SJCRH30 (cell line): ENCODE measurements at regions not wholly inside any gene's neighbourhood (a gene's known extent, or its start where the extent isn't known, plus 50 kb on each side); places are given as distances from the start of the nearest gene placed in this dataset.

Experiments used
- DNase-seq, 2 experiments: peaks; one replicate each; pipeline ENCODE4 v3.0.0-alpha.2; 2015 to 2020
- H3K27ac ChIP-seq: fragments of 250-450 bp; sonication (Bioruptor Pico); 2 replicates; pipeline ENCODE4 v1.5.1; 2020; ENCODE audit warnings: mild to moderate bottlenecking, moderate library complexity
- H3K27me3 ChIP-seq: fragments of 250-450 bp; sonication (Bioruptor Pico); 2 replicates; pipeline ENCODE4 v1.5.1; 2020; ENCODE audit warnings: mild to moderate bottlenecking, moderate library complexity
- H3K36me3 ChIP-seq: fragments of 250-450 bp; sonication (Bioruptor Pico); 2 replicates; pipeline ENCODE4 v1.5.1; 2020; ENCODE audit warnings: mild to moderate bottlenecking, moderate library complexity
- H3K4me1 ChIP-seq: fragments of 250-450 bp; sonication (Bioruptor Pico); 2 replicates; pipeline ENCODE4 v1.5.1; 2020; ENCODE audit warnings: mild to moderate bottlenecking, moderate library complexity
- H3K4me3 ChIP-seq: fragments of 250-450 bp; sonication (Bioruptor Pico); 2 replicates; pipeline ENCODE4 v1.5.1; 2020; ENCODE audit warnings: mild to moderate bottlenecking, moderate library complexity
- H3K9me3 ChIP-seq: fragments of 250-450 bp; sonication (Bioruptor Pico); replicated peaks from 2 replicates; pipeline ENCODE4 v1.5.1; 2020; ENCODE audit warnings: mild to moderate bottlenecking, moderate library complexity

GRCh38 chr2:7471185-7471584, 554.0 kb downstream of the RNF144A start:
- no peaks in the 10 kb centered on the region for H3K9me3 ChIP-seq
- H3K27ac ChIP-seq, result no peak overlapping the region
- H3K4me1 ChIP-seq, result no peaks in the 10 kb centered on the region
- H3K27me3 ChIP-seq, result 0 out of 2 replicates have a peak, but pooled peaks cover 12% of the 10 kb centered on the region
- H3K36me3 ChIP-seq, result no peaks in the 10 kb centered on the region
- H3K4me3 ChIP-seq, result no peak overlapping the region
- DNase-seq, result no peak

- no peaks in the 10 kb centered on the region for H3K36me3 ChIP-seq
- no peak overlapping the region for H3K4me3 ChIP-seq
- no peaks in the 10 kb centered on the region for H3K4me1 ChIP-seq
- no peak overlapping the region for H3K27ac ChIP-seq
- no peaks in the 10 kb centered on the region for H3K9me3 ChIP-seq
- H3K27me3 ChIP-seq, result 0 out of 2 replicates have a peak, but pooled peaks cover 12% of the 10 kb centered on the region
- DNase-seq, result no peak
Observed at GRCh38 chr2:7472465-7472864, 555.3 kb downstream of the RNF144A start.

GRCh38 chr2:7473135-7473771, 556.0 kb downstream of the RNF144A start:
- H3K27me3 ChIP-seq, result 0 out of 2 replicates have a peak, but pooled peaks cover 8% of the 10 kb centered on the region
- no peaks in the 10 kb centered on the region for H3K9me3 ChIP-seq
- no peak for DNase-seq
- no peaks in the 10 kb centered on the region for H3K4me1 ChIP-seq
- H3K36me3 ChIP-seq, result no peaks in the 10 kb centered on the region
- no peak overlapping the region for H3K27ac ChIP-seq
- no peak overlapping the region for H3K4me3 ChIP-seq

GRCh38 chr2:7476371-7476770, 559.2 kb downstream of the RNF144A start:
- Histone ChIP-seq H3K4me3 (no peak overlapping the region), H3K27me3 (0 out of 2 replicates have a peak, but pooled peaks cover 8% of the 10 kb centered on the region), H3K36me3 (no peaks in the 10 kb centered on the region), H3K27ac (no peak overlapping the region), H3K9me3 (no peaks in the 10 kb centered on the region), H3K4me1 (no peaks in the 10 kb centered on the region)
- no peak for DNase-seq

GRCh38 chr2:7479603-7480002, 562.4 kb downstream of the RNF144A start:
- Histone ChIP-seq H3K27me3 (0 out of 2 replicates have a peak, but pooled peaks cover 1% of the 10 kb centered on the region), H3K9me3 (no peaks in the 10 kb centered on the region), H3K27ac (no peak overlapping the region)

GRCh38 chr2:7480431-7480830, 563.2 kb downstream of the RNF144A start:
- no peaks in the 10 kb centered on the region for H3K36me3 ChIP-seq
- H3K27me3 ChIP-seq, result no peaks in the 10 kb centered on the region
- H3K4me1 ChIP-seq, result no peaks in the 10 kb centered on the region
- H3K9me3 ChIP-seq, result no peaks in the 10 kb centered on the region; the same call in 1 of the 2 replicates
- DNase-seq, result no peak
- H3K4me3 ChIP-seq, result no peak overlapping the region
- no peak overlapping the region for H3K27ac ChIP-seq

More at GRCh38 chr2:7479603-7480002, 562.4 kb downstream of the RNF144A start:
- no peaks in the 10 kb centered on the region for H3K4me1 ChIP-seq
- no peak for DNase-seq
- no peaks in the 10 kb centered on the region for H3K36me3 ChIP-seq
- H3K4me3 ChIP-seq, result no peak overlapping the region

GRCh38 chr2:7490672-7491071, 573.5 kb downstream of the RNF144A start:
- H3K27ac ChIP-seq, result no peak overlapping the region
- H3K9me3 ChIP-seq, result no peaks in the 10 kb centered on the region
- no peak for DNase-seq
- H3K27me3 ChIP-seq, result no peaks in the 10 kb centered on the region
- no peak overlapping the region for H3K4me3 ChIP-seq
- no peaks in the 10 kb centered on the region for H3K4me1 ChIP-seq
- no peaks in the 10 kb centered on the region for H3K36me3 ChIP-seq

- Histone ChIP-seq H3K9me3 (no peaks in the 10 kb centered on the region), H3K36me3 (no peaks in the 10 kb centered on the region), H3K4me1 (no peaks in the 10 kb centered on the region), H3K27me3 (no peaks in the 10 kb centered on the region), H3K27ac (no peak overlapping the region), H3K4me3 (no peak overlapping the region)
- DNase-seq, result no peak
Observed at GRCh38 chr2:7492719-7493118, 575.5 kb downstream of the RNF144A start.

- no peaks in the 10 kb centered on the region for H3K9me3 ChIP-seq
- no peak overlapping the region for H3K4me3 ChIP-seq
- H3K27ac ChIP-seq, result no peak overlapping the region
- no peak for DNase-seq
- H3K27me3 ChIP-seq, result no peaks in the 10 kb centered on the region
- H3K4me1 ChIP-seq, result no peaks in the 10 kb centered on the region
- no peaks in the 10 kb centered on the region for H3K36me3 ChIP-seq
Observed at GRCh38 chr2:7497178-7497577, 580.0 kb downstream of the RNF144A start.

GRCh38 chr2:7499018-7499417, 581.8 kb downstream of the RNF144A start:
- H3K27me3 ChIP-seq, result no peaks in the 10 kb centered on the region
- H3K9me3 ChIP-seq, result no peaks in the 10 kb centered on the region
- no peaks in the 10 kb centered on the region for H3K36me3 ChIP-seq
- no peaks in the 10 kb centered on the region for H3K4me1 ChIP-seq
- H3K27ac ChIP-seq, result no peak overlapping the region
- no peak for DNase-seq
- no peak overlapping the region for H3K4me3 ChIP-seq

- Histone ChIP-seq H3K4me1 (no peaks in the 10 kb centered on the region), H3K4me3 (no peak overlapping the region), H3K27ac (no peak overlapping the region), H3K27me3 (0 out of 2 replicates have a peak, but pooled peaks cover 3% of the 10 kb centered on the region), H3K36me3 (no peaks in the 10 kb centered on the region), H3K9me3 (no peaks in the 10 kb centered on the region)
- DNase-seq, result no peak
Observed at GRCh38 chr2:7502336-7502735, 585.1 kb downstream of the RNF144A start.

- DNase-seq, result no peak
- H3K9me3 ChIP-seq, result no peaks in the 10 kb centered on the region
- no peak overlapping the region for H3K27ac ChIP-seq
- H3K4me3 ChIP-seq, result no peak overlapping the region
- 0 out of 2 replicates have a peak, but pooled peaks cover 3% of the 10 kb centered on the region for H3K27me3 ChIP-seq
- no peaks in the 10 kb centered on the region for H3K36me3 ChIP-seq
- H3K4me1 ChIP-seq, result no peaks in the 10 kb centered on the region
Observed at GRCh38 chr2:7508296-7508943, 591.2 kb downstream of the RNF144A start.

GRCh38 chr2:7510353-7510752, 593.1 kb downstream of the RNF144A start:
- no peaks in the 10 kb centered on the region for H3K36me3 ChIP-seq
- no peaks in the 10 kb centered on the region for H3K9me3 ChIP-seq
- H3K27ac ChIP-seq, result no peak overlapping the region
- H3K4me1 ChIP-seq, result no peaks in the 10 kb centered on the region
- 0 out of 2 replicates have a peak, but pooled peaks cover 3% of the 10 kb centered on the region for H3K27me3 ChIP-seq
- no peak overlapping the region for H3K4me3 ChIP-seq
- no peak for DNase-seq

- no peak for DNase-seq
- H3K4me1 ChIP-seq, result no peaks in the 10 kb centered on the region
- no peaks in the 10 kb centered on the region for H3K9me3 ChIP-seq
- no peaks in the 10 kb centered on the region for H3K36me3 ChIP-seq
- H3K27ac ChIP-seq, result no peak overlapping the region
- H3K4me3 ChIP-seq, result no peak overlapping the region
- no peaks in the 10 kb centered on the region for H3K27me3 ChIP-seq
Observed at GRCh38 chr2:7513834-7514233, 596.6 kb downstream of the RNF144A start.

- no peaks in the 10 kb centered on the region for H3K36me3 ChIP-seq
- no peak for DNase-seq
- no peaks in the 10 kb centered on the region for H3K4me1 ChIP-seq
- no peak overlapping the region for H3K4me3 ChIP-seq
- H3K9me3 ChIP-seq, result no peaks in the 10 kb centered on the region
- H3K27me3 ChIP-seq, result no peaks in the 10 kb centered on the region
- no peak overlapping the region for H3K27ac ChIP-seq
Observed at GRCh38 chr2:7515327-7515726, 598.1 kb downstream of the RNF144A start.
